NCI-H460 (cell line): ENCODE measurements at regions not wholly inside any gene's neighbourhood (a gene's known extent, or its start where the extent isn't known, plus 50 kb on each side); places are given as distances from the start of the nearest gene placed in this dataset.

ENCODE experiments used
- DNase-seq: peaks from one replicate; pipeline ENCODE4 v3.0.0-alpha.2; 2016; ENCODE audit warnings: low read depth; ENCODE audit errors: extremely low read depth

DNA sequence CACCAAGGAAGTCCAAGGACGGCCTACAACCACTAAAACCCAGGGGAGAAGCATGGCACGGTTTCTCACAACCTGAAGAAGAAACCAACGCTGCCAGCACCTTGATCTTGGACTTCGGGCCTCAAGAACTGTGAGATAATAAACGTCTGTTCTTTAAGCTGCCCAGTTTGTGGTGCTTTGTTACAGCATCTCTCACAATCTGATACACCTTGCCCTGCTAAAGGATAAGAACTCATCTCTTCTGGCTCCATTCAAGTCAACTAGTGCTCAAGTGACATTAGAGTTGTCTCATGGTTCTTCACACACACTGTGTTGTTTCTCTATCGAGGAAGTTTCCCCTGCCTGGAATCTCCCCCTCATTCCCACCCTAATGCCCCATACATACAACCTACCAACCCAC is 314.4 kb upstream of the RUNX1 start:
- DNase-seq, result no peak

DNA sequence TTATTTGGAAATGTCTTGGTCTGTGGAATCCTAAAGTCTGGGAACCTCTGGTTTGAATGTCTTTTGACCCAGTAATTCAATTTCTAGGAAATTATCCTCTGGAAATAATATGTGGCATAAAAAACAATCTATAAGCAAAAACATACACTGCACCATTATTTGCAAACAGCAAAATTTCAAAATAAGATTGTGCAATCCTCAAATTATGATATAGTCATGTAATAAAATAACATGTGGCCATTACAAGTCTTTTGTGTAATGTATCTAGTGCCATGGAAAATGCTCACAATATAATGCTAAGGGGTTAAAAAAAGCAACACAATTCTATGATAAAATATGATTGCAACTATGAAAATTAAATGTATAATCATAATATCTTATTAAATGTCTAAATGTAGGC is 312.9 kb upstream of the RUNX1 start:
- DNase-seq, result no peak

DNA sequence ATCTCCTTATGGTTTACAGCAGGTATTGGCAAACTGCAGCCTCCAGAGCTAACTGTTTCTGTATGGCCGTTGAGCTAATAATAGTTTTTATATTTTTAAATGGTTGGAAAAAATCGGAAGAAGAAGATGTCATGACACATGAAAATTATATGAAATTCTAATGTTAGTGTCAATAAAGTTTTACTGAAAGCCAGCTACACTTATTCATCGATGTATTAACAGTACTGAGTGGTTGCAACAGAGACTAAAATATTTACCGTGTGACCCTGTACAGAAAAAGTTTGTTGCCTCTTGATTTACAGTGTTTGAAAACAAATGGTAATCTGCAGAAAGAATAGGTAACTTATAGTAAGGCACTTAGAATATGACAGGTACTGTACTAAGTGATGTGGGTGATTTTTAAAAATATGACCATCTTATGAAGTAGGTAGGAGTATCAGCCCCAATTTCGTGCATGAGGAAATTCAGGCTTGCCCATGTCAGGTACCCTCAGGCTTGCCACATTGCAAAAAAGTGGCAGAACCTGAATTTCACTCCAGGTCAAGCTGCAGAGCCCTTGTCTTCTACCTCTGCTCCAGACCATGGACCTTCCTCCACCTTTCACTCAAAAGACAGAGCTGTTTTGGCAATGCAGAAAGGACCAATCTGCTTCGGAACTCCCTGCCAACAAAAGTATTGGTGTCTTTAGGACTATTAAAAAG is 311.9 kb upstream of the RUNX1 start:
- DNase-seq, result no peak

DNA sequence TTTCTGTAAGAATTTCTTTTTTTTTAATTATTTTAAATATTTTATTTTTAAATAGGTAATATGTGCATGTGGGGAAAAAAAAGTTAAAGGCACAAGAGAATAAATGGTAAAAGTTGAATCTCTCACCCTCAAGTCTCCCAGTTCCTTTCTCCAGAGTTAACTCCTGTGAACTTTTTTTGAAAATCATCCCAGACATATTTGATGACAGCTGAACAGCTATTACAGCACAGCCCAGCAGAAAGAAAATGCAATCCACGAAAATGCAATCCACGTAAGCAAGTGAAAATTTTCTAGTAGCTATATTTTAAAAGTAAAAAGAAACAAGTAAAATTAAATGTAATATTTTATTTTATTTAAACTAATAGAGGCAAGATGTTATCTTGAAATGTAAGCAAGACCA is 310.0 kb upstream of the RUNX1 start:
- no peak for DNase-seq

DNA sequence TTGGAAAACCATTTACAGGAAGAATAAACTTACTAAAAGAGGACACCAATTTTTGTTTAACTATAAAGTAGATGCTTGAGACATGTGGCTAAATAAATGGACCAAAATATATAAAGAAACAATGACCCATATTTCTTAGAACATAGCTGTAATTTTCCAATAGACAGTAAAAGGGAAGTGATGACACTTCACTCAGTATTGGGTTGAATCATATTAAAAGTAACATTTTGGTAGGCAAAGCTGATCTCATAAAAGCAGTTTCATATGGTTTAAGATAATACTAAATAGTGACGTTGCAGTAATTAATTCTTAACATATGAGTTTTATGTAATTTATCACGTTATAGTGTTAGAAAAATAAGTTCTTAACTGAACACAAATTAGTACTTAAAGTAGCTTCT is 308.9 kb upstream of the RUNX1 start:
- DNase-seq, result no peak

DNA sequence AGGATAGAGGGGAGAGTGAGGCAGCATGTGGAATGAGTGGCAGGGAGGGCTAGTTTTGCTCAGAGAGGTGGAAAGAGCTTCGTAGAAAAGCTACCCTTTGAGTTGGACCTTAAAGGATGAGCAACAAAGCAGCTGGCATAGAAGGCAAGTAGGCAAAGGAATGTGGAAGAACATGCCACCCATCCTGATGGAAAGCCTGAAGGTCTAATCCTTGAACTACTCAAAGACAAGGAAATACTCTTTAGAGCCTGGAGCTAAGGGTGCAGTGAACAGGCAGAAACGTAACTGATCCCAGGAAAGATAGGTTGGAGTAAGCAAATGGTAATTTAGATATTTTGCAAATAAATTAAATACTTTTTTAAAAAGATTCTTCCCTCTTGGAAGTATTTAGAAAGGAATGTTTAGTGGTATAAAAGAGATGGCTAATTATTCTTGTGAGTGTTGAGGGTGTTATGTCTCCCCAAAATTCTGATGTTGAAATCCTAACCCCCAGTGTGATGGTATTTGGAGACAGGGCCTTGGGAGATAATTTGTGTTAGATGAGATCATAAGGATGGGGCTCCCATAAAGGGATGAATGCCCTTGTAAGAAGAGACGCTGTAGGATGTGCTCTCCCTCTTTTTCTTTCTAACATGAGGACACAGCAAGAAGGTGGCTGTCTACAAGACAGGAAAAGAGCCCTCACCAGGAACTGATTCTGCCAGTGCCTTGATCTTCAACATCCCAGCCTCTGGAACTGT is 308.1 kb upstream of the RUNX1 start:
- DNase-seq, result no peak

DNA sequence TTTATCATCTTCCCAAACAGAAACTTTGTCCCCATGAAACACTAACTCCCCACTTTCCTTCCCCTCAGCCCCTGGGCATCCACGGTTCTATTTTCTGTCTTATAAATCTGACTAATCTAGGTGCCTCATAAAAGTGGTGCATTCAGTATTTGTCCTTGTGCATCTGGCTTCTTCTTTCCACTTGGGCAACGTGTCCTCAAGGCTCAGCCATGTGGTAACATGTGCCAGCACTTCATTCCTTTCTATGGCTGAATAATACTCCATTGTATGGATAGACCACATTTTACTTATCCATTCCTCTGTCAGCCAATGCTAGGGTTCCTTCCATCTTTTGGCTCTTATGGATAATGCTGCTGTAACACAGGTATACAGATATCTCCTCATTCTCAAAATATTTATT is 305.0 kb upstream of the RUNX1 start:
- no peak for DNase-seq

DNA sequence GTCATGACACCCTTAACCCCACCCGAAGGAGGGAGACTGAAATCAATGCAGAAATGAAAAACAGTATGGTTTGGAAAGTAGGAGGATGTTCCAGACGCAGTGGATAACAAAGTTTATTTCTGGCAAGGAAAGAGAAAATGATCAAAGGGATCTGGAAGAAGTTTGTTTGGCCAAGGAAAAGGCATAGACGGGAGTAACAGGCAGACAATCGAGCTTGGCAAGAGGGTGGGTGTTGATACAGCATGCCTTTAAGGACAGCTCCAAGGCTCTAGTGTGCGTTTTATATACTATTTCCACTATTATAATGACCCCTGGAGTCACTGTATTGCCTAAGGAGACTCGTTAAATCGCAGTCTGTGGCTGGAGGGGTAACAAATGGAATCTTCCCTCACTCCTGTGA is 303.7 kb upstream of the RUNX1 start:
- no peak for DNase-seq

DNA sequence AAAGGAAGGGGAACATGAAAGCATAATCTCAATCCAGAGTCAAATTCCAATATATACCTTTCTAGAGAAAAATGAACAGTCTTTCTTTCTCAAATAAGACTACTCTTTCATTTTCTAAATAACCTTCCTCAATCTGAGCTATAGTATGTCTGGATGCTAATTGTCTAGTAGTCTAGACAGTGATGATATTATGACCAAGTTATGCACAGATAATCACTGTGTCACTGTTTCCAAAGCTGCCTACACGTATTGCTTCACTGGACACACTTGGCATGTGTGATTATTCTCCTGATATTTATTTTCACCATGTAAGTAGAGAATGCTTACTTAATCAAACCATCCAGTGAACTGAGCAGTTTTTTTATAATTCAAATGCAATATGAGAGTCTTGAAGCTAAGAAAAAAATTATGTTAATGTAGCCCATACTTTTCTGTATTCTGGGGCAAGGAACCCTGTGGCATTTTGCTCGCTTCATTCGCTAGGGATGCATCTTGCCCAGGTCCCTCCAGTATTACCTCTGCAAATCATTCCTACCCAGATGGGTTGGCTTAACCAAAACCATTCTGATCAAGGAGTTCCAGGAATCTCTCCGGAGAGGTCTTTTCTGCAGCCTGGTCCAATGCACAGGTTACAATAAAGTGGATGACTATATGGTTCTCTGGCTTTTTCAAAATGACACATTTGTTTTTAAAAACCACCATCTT is 303.1 kb upstream of the RUNX1 start:
- no peak for DNase-seq

DNA sequence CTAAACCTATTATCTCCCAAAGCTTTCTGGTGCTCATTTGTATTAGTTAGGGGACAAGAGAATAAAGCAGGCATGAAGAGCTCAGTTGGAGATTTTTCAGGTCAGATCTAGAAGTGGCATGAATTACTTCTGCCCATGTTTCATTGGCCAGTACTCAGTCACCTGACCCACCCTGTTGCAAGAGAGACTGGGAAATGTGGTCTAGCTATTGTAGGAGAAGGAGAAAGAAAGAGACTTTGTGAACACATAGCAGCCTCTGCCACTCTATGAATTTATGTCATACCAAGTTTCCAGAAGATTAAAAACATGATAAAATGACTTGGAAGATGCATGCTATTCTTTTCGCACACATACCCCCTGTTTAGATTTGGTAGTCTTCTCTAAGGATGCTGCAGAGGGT is 302.3 kb upstream of the RUNX1 start:
- no peak for DNase-seq

DNA sequence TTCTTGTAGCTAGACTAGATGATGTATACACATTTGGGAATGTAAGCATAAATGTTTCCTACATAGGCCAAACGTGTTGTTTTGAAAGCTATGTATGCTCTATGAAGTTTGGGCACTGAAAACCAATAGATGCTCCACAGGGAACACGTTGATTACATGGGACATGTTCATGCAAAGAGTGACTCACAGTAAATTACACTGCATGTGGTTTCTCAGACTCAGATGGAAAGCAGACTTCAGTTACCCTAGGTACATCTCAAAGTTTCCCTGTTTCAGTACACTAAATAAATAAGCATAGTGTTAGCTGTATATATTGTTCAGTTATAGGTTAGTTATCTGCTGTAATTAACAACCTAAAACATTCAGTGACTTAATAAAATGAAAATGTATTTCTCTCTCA is 301.9 kb upstream of the RUNX1 start:
- DNase-seq, result no peak

DNA sequence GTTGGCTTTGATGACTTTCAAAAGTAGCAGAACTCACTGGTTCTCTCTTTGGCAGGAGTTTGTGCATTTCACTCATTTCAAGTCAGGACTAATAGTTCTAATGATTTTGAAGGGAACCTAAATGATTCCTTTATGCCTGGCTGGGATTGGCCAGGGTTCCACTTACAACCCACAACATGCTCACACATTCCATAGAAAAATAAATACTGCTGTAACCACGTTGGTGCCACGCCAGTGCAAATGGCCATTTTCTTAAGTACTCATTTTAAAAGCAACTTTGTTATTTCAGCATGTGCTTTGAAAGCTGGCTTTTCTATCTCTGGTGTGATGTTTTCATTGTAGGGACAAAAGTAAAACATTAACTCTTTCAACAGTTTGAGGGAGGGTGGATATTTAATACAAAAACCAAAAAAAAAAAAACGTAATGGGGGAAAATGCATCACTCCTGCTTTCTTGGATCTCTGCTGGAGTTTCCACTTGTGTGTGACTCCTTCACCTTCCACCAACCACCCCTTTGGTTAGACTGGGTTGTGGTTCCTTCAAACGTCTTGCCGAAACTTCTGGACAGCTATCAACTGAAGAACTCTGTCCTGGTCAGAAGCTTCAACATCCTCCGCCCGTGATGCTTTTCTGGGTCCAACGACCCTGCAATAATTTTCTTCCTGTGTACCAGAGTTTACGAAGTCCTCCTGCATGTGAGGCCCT is 300.4 kb upstream of the RUNX1 start:
- peak; percentile 15 for DNase-seq

DNA sequence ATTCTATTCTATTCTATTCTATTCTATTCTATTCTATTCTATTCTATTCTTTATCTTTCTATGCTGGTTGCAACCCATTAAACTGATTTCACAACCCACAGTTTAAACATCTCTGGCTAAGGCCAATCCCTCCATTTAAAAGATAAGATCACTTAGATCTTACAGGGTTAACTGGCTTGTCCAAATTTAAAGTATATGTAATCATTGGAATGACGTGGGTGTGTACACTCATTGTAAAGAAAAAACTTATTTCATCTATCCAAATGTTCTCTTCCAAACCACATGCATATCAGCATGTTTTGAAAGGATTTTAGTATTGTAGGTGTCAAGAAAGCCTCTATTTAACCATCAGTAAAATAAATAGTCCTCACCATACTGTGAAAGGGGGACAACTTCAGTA is 299.6 kb upstream of the RUNX1 start:
- peak; percentile 16 for DNase-seq

DNA sequence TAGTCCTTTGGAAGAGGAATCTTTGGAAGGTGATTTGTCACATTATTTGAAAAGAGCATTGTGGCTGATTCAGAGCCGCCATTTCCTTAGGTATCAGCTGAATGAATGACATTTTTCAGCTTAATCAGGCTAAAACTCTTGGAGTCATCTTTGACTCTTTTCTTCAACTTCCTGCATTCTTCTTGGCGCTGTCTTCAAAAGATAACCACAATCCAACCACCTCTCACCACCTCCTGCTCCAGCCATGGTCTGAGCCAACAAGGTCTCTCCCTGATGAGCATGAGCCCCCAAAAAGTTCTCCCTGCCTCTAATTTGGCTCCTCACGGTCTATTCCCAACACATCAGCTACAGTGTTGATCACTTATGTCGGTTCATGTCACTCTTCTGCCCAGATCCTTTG is 297.6 kb upstream of the RUNX1 start:
- no peak for DNase-seq

DNA sequence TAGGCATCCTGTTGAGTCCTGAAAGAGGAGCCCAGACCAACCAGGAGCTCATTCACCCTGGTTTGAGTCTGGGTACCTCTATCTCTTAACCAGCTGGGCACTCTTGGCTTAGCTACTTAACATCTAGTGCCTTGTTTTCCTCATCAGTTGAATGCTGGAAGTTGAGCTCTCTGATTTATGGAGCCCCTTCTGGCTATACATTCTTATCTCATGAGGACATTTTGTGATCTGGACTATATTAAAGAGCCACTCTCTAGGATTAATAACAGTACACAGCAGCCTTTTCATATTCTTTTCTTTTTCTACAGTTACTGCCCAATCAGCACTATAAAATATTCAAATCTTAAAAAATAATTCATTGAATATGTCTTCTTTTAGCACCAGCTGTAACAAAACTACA is 296.9 kb upstream of the RUNX1 start:
- no peak for DNase-seq

DNA sequence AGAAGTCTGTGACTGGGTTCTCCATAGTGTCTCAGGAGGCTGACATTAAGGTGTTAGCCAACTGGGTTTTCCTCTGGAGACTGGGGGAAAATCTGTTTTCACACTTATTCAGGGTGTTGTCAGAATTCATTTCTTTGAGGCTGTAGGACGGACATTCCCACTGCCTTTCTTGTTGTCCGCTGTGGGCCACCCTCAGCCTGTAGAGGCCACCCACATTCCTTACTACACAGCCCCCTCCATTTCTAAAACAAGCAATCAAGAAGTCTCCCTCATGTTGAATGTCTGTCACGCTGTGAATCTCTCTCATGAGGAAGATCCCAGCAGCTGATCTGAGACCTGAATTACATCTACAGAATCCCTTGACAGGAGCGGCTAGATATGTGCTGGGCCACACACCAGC is 295.5 kb upstream of the RUNX1 start:
- DNase-seq, result no peak

DNA sequence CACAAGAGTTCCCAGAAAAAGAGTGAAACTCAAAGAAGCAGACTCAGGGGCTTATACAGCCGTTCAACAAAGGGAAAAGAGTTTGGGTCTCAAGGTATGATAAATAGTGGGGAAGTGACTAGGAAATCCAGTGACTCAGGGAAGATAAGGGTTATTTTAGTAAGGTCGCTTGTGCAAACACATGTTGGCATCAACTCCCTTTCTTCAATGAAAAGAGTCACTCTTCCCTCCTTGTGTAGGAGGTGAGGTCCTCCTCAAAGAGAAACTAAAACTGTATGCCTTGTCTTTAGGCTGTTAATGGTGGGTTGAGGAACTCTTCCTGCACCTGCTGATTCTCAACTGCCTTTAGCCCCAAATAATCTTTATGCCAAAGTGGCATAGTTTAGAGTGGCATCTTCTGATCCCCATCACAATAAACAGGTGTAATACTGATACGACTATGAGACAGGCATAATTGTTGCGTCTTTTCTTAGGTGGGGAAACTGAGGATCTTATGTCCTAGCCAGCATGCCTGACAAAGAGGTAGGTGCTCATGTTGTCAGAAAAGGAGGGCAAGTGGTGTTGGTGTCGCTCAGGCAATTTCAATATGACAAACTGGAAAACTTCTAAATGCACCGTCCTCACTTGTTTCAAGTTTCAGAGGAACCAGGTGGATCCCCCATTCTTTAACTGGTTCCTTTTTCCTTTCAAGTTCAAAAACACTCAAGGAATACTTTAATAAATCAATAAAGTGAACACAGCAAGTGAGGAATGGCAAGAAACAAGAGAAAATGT is 294.1 kb upstream of the RUNX1 start:
- DNase-seq, result no peak

DNA sequence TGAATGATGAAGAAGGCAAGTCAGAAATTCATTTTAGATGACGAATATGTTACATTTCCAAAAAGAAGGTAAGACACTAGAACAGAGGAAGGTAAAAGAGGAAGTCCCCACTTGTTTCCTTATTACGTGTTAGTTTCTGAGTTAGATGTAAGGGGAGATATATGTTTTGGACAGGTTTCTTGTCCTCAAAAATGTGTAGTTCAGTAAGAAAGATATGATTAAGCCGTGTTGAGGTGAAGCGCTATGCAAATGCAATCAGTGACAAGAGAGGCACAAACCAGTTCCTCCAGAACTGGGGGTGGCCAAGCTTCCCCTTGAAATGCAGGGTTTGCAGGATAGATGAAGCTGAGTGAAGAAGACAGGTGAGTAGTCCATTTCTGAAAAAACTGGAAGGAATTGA is 293.3 kb upstream of the RUNX1 start:
- no peak for DNase-seq

DNA sequence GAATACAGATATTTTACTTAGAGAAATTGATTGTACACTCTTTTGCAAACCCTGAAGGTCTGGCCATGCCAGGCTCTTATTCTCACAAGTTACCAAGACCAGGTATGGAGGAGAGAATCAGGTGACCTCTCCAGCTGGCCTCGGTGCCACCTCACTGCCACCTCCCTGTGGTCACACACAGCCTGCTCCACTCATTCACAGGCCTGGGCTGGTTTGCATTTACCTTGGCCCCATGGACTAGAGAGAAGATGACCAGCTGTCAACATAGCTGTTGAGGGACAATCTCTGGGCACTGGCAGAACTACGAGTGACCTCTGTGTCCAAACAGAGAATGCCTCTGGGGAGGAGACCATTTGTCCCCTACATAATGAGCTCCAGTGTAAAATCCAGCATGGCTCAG is 291.2 kb upstream of the RUNX1 start:
- no peak for DNase-seq

DNA sequence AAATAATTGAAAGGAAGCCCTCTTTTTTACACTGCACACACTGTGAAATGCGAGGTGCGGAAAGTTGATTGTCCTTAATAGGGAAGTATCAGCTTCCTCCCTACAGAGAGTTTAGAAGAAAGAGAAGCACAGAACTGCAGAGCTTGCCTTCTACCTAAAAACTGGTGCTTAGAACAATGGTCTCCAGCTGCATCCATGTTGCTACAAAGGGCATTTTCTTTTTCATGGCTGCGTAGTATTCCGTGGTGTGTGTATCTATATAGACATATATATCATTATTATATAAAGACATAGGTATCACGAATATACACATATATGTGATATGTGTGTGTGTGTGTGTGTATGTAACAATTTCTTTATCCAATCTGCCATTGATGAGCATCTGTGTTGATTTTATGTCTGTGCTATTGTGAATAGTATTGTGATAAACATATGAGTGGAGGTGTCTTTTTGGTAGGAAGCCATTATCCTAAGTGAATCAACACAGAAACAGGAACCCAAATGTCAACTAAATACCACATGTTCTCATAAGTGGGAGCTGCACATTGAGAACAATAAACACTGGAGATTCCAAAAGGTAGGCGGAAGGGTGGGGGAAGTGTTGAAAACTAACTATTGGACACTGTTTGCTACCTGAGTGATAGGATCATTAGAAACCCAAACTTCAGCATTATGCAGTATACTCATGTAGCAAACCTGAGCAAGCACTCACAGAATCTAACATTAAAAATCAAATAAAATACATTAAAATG is 290.0 kb upstream of the RUNX1 start:
- DNase-seq, result no peak
